ENCODE measurements at regions not wholly inside any gene's neighbourhood (a gene's known extent, or its start where the extent isn't known, plus 50 kb on each side); places are given as distances from the start of the nearest gene placed in this dataset.

GRCh38 chr20:47998736-47999135 lies 213.5 kb upstream of the SULF2 start:
- TF ChIP-seq CTCF (IDR thresholded peaks at IDR 0.05; ENCODE audit: low read depth, low read length) = no peak
- no peak for TF ChIP-seq POLR2A (IDR thresholded peaks at IDR 0.05; ENCODE audit: extremely low read depth, insufficient read length)
- TF ChIP-seq, protein P1, sequence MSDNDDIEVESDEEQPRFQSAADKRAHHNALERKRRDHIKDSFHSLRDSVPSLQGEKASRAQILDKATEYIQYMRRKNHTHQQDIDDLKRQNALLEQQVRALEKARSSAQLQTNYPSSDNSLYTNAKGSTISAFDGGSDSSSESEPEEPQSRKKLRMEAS (IDR thresholded peaks at IDR 0.05; ENCODE audit: low read depth, low read length) = no peak
